ENCODE measurements at regions not wholly inside any gene's neighbourhood (a gene's known extent, or its start where the extent isn't known, plus 50 kb on each side); places are given as distances from the start of the nearest gene placed in this dataset.
"Not testable (repeated sequence)": the region's sequence is repeated elsewhere in the genome, so short reads cannot be mapped to it uniquely, and the experiment has no call there.

DNA sequence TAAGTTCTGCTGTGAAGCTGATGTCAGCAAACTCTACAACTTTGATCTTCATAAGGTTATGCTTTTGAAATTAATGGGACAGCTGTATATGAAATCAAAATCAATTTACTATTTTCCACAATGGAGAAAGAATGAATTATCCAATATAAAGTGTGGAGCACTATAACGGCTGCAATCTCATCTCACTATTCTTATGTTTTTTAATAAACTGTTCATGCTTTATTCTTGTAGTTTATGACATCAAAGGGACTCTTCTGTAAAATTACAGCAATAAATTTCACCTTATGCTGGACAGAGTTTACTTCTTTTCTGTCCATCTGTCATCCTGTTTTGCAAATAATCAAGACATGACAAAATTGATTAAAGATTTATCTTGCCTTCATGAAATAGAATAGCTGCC is 192.5 kb downstream of the TECRL start:
- DNase-seq, result no peak

DNA sequence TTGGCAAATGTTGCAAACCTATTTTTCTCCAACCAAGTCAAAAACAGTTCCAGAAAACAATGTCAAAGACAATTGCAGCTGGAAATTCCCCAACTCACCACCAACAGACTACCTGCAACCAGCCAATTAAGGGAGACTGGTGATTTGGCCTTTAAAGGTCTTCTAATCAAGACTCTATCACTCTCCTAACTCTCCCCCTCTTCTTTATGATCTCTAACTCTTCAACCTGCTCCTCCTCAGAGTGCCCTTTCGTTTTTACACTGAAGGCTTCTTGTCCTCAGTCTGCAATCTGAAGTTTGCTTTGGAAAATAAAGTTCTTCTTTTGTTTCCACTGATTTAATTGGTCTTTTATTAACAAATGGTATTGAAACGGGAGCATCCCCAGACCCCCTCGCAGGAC is 203.9 kb downstream of the TECRL start:
- no peak for DNase-seq

DNA sequence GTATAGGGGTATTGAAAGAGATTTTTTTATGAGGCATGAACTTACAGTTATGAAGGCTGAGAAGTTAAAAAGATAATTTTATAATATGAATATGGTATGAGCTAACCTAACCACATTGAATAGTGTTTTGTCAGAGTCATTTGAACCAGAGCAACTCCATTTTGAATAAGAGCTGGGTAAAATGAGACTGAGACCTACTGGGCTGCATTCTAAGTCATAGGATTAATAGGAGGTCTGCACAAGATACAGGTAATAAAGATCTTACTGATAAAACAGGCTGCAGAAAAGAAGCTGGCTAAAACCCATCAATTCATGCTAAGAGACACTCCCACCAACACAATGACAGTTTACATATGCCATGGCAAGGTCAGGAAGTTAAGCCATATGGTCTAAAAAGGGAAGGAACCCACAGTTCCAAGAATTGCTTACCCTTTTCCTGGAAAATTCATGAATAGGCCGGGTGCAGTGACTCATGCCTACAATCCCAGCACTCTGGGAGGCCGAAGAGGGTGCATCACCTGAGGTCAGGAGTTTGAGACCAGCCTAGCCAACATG is 209.2 kb downstream of the TECRL start:
- no peak for DNase-seq

DNA sequence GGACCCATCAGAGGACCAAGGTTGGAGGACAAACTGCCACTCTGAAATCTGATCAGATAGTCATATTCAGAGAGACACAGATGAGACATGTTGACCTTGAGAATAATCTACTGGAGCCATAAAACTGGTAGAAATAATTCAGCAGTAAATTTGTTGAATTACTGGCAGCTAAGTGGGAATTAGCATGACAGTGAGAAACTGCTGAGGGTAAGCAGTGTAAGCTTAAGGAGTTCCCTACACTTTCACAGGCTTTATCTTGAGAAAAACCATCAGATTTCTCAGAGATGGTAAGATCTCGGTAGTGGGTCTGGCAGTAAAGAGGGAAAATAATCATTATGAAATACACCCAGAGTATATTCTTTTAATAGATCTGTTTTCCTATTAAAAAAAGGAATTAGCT is 213.7 kb downstream of the TECRL start:
- no peak for DNase-seq

DNA sequence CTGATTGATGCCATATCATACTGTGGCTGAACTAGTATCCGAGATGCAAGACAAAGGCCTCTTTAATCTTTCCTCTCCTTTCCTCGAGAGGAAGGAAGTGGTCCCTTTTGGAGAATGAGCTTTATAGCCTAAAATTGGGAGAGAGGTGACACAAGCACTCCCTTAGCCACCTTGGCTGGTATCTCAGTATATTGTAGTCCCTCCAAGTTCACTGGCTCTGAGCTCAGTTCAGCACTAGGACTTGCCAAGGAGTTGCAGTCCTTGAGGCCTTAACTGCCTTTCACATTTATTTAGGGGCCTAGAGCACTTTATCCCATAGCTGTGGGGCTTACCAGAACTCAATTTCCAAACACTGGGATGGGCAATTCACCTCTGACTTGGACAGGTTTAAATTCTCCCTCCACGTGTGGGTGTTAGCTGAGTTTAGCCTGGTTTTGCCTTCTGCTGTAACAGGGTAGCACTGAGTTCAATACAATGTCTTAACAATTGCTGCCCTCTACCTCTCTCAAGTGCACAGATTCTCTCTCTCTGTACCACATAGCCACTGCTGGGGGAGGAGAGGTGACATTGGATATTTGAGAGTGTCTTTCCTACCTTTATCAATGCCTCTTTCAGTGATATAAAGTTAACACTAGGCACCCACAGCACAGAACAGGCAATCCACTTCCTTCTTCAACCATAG is 216.4 kb downstream of the TECRL start:
- no peak for DNase-seq

DNA sequence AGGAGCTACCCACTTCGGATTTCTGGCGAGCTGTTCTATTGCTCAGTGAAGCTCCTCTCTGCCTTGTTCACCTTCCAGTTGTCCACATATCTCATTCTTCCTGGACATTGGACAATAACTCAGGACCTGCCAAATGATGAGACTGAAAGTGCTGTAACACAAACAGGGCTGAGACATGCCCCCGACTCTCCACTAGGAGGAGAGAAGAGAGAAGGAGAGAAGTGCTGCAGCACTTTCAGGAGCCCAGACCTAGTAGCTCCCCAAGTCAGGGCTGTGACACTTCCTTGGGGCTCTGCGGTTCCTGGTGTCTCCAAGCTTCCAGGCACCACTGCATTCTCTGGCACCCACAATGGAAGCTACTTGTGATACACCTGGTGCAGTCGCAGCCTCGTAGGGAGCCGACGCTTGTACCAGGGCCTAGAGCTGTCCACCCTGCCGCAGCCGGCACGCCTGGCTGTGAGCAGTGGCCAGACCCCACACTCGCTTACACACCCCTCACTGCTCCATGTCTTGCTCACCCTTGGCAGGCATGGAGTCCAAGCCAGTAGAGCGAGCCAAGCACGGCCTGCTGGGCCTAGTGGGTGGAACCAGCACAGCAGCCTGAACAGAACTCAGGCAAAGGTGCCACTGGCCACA is 234.9 kb downstream of the TECRL start:
- no peak for DNase-seq

DNA sequence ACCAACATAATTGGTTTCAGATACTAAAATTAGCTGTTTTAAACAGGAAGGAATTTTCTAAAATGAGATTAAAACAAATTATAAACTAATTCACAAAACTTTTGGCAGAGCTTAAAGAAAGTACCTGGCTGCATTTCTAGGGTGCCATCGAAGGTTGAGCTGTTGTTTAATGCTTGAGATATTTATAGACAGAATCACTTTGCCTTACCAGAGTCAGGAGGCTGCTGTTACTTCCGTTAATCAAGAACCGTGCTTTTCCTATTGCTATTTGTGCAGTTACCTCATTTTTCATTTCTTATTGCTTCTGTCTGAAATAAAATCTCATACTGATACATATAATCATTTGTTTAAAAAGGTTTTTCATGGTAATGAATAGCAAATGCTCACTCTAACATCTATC is 242.9 kb downstream of the TECRL start:
- no peak for DNase-seq

DNA sequence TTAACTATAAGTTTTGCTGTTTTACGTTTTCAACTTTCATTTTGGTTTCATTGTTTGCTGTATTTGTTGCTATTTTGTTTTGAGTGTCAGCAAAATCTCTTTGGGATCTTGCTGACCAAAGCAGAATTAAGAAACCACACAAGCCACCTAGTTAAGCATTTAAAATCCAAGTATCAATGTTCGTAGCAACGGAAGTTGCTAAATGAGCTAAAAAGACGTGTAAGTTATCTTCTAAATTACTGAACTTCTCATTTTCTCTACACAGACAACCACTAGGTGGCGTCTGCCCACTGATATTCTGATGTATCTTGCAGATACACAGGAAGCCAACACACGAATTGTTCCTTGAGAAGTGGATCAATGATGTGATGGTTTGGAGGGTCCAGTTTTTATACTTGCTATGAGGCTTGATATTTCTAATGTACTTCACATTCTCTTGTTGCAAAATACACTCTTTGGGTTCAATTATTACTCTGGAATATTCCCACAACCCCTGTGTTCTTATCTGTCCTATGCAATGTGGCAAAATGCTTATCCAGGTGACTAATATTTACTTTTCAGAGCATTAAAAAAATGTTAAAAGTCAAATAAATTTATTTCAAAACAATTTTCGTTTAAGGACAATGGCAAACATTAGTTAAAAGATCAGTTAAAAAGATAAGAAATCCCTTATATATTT is 250.5 kb downstream of the TECRL start:
- peak; percentile 59 for DNase-seq

DNA sequence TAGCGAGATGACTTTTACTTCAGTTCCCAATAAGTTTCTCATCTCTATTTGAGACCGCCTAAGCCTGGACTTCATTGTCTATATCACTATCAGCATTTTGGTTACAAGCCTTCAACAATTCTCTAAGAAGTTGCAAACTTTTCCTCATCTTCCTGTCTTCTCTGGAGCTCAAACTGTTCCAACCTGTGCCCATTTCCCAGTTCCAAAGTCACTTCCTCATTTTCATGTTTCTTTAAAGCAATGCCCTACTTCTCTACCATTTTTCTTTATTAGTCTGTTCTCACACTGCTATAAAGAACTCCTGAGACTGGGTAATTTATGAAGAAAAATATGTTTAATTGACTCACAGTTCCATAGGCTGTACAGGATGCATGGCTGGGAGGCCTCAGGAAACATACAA is 251.9 kb downstream of the TECRL start:
- DNase-seq, result no peak

DNA sequence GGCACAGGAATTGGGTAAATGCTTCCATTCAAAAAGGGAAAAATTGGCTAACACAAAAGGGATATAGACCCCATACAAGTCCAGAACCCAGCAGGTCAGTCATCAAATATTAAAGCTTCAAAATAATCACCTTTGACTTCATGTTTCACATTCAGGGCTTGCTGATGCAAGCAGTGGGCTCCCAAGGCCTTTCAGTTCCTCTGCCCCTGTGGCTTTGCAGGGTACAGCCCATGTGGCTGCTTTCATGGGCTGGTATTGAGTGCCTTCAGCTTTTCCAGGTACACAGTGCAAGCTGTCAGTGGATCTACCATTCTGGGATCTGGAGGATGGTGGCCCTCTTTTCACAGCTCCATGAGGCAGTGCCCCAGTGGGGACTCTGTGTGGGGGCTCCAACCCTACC is 253.0 kb downstream of the TECRL start:
- no peak for DNase-seq

DNA sequence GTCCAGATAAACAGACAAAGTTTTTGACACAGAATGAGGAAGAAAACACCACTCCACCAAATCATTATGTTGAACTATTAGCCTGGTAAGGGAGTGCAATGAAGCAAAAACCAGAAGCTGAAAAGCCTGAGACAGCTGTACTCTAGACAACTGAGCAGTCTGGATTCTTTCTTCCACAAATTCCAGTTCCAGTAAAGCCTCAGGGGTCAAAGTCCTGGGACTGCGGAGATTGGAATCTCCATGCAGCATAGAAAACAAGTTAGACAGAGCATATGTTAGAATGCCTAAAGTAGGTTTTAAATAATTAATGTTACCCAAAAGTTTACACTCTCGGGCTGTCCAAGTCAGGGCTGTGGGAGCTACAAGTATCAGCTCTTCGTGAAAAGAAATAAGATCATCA is 263.2 kb downstream of the TECRL start:
- DNase-seq, result no peak

DNA sequence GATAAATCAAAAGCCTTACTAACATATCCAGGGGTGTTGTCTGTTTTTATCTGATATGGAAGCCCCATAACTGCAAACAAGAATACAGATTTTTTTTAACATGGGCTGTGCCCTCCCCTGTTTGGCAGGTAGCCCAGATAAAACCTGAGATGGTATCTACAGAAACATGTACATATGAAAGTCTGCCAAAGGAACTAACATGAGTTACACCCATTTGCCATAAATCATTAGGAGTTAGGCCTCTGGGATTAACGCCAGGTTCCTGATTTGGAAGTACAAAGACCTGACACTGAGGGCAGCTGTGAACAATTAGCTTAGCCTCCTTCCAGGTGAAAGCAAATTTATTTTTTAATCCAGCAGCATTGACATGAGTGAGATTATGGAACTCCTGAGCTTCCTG is 264.3 kb downstream of the TECRL start:
- no peak for DNase-seq

DNA sequence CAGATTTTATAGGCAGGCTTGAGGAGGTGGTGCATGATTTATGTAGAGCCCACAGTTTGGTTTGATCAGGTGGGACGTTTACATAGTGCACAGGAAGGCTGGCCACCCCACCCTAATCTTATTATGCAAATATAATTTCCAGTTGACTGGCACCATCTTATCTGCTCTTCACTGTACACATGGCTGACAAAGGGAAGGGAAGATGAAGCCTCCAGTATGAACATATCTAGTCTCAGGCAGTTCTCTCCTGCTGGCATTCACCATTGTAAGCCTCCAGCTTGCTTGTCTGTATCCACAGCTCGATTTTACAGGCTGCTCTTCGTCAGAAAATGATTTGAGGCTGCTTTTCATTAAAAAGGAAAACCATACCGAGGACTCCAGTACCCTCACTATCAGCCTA is 278.3 kb downstream of the TECRL start:
- DNase-seq, result no peak

DNA sequence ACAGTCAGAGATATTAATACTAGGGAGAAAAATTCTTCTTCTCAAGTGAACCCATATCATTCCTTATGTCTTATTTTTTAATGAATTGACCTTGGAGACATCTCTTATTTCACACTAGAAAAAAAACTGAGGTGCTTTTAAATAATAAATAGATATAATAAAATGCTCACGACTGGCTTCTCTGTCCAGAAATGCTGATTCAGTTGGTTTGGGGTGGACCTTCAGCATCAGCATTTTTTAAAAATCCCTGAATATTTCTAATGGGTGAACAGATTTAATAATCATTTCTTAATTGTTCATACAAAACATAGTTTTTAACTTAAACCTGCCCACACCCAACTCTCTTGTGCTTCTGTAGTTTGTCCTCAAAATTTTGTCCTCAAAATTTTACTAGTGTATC is 283.9 kb downstream of the TECRL start:
- DNase-seq, result no peak

DNA sequence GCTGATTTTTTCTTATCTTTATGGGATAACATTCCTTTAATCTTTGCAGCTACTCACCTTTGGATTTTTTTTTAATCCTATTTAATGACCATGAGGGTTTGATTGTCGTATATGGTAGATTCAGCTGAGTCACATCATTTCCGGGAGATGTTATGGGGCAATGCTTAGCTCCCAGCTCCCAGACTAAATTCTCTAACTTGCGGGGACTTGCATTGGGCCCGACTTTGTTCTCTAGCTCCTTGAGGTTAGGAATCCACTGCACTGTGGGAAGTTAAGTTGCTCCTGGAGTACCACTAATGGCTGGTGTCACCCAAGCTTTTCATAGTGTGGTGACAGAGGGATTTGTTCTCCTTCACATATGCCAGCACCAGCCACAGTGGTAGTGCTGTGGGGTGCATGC is 287.4 kb downstream of the TECRL start:
- DNase-seq, result no peak

DNA sequence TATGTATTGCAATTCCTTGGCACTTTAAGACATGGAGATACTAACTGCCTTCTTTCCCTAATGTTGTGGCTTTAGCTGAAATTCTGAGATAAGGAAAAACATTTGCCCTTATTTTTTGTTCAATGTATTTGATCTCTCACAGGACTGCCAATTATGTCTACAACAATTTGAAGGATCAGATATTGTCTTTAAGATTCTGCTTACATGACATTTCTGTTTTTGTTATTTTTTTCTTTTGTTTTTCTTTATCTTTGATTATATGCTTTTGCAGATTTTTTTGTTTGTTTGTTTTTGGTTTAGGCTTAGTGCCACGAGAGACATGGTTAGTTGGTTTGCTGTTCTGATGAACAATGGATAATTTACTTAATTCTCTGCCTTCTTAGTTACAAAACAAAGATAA is 303.3 kb downstream of the TECRL start:
- no peak for DNase-seq

DNA sequence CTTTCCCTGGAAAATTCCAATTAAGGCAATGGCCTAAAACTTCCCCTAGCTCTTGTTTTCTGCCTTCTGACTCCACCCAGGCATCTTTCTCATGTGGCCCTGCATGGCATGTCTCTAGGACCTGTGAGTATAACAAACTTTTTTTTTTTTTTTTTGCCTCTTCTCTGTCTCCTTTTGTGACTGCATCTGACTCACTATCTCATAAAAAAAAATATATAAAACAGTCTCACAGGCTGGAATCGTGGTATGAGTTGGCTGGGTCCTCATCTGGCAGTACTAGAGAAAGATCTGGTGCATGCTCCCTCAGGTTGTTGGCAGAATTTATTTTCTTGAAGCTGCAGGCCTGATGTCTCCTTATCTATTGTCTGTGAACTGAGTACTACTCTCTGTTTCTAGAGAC is 313.9 kb downstream of the TECRL start:
- no peak for DNase-seq

DNA sequence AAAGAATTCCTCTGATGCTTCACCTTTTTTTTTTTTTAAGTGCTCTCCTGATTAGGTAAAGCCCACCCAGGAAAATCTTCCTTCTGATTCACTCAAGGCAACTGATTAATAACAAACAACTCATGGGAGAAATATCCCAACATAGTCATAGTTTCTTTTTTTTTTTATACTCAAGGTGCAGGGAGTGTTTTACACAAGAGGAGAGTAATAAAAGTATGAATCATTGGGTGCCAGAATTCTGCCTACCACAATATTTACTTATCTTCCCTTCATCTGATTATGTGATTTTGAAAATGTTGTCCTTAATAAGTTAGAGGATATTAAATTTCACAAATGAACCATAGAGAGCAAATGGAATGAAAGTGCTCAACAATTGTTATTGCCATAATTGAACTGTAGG is 329.9 kb downstream of the TECRL start:
- no peak for DNase-seq

DNA sequence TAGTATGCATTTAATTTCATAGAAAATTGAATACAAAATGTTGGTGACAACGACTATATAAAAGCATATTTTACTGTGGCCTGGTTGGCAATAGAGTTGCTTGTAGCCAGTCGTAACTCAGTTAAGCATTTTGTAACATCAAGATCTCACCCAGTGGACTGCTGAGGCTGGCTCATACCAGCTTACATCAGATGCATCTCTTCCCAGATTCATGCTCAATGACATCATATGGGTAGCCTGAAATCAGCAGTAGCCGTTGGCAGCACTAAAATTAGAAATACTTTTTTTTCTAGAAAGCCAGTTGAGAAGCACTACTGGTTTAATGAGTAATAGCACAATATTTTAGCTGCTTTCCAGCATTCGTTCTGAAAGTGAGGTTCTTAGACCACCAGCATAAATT is 341.2 kb downstream of the TECRL start:
- no peak for DNase-seq

DNA sequence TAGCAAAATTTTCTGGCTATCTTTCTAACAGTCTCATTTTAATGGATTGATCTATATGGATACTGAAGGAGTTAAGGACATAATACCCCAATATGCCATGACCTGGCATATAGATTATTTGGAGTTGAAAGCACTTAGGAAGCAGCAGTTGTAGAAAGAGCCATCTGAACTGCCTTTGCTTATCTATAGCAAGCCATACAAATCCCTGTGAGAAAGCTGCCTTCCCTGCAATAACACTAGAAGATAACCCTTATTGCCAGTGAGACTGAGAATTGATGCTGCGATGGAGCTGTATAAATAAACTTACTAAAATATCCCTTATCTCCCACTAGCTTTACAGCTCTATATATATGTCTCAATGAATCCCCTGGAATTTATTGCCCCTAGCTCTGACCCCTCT is 346.3 kb downstream of the TECRL start:
- no peak for DNase-seq

DNA sequence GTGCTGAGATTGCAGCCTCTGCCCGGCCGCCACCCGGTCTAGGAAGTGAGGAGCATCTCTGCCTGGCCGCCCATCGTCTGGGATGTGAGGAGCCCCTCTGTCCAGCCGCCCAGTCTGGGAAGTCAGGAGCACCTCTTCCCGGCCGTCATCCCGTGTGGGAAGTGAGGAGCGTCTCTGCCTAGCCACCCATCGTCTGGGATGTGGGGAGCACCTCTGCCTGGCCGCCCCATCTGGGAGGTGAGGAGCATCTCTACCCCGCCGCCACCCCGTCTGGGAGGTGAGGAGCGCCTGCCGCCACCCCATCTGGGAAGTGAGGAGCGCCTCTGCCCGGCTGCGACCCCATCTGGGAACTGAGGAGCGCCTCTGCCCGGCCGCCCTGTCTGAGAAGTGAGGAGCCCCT is 372.2 kb downstream of the TECRL start:
- not testable (repeated sequence) for DNase-seq

DNA sequence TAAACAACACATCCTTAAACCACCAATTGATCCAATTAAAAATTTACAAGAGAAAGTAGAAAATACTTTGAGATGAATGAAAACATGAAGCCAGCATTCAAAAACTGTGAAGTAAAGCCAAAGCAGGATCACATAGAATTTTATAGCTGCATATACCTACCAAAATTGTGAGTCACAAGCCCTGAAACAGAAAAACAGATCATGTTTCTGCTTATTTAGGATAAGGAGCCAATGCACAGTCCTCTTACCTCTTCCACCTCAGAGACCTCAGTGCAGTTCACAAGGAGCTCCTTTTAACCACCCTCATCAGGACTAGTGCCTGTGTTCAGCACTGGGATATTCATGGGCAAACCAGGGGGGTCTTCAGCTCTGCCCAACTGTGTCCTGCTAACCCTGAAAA is 386.7 kb downstream of the TECRL start:
- no peak for DNase-seq

DNA sequence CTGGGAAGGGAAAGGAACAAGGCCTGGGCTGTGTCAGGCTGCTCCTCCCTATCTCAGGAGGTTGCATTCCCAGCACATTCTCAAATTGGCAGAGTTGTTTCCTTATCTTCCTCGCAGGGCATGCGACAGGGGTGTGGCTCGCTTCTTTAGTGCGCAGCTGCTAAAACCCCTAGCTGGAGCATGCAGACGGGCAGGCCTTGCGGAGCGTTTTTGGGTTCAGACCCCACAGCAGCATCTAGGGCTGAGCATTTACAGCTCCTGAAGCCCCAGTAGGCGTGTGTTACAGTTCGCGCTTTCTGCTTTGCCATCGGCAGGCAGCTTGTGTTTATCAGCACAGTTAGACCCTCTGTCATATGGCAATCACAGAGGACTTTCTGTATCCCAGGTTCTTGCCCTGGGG is 392.4 kb downstream of the TECRL start:
- DNase-seq, result no peak

DNA sequence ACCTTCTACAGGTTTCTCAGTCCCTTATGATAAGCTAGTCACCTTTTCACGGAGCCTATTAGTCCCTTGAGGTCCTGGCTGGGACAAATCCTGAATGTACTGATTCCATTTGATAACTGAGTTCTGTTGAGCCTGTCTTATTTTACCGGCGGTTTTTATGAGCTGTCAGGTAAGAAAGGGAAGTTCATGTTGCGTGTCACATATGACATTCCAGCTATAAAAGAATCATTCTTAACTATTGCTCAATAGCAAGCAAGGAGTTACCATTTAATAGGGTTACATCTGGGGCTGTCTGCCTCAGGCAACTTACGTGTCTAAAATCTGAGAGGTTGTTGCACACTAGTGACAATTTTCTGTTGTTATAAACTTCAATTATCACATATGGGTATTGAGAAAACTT is 394.6 kb downstream of the TECRL start:
- DNase-seq, result no peak
